ENCODE measurements at regions not wholly inside any gene's neighbourhood (a gene's known extent, or its start where the extent isn't known, plus 50 kb on each side); places are given as distances from the start of the nearest gene placed in this dataset.

DNA sequence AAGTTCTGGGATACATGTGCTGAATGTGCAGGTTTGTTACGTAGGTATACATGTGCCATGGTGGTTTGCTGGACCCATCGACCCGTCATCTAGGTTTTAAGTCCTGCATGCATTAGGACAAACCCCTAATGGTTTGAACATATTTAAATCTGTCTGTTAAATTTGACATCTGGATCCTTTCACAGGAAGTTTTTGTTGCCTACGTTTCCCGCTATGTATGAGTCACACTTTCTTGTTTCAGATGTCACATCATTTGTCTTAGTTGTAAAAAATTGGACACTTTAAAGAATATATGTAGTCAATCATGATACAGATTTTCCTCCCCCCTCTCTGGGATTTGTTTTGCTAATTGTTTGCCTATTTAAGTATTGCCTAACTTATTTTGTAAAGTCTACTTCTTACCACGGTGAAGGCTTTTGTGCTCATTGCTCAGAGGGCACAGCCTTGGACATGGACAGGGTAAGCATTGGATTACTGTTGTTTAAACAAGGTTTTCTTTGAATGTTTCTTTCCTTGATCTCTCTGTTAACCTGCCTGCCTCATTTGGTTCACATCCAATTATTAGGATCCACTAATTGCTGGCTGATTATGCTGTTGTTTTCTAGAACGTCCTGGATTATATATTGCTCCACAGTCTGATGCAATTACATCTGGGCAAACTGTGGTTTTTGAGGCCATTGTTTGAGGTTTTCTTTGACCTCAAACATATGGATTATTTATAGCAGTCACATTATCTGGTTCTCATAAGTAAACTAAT, 1441.4 kb downstream of the AACS start:
- no peak for DNase-seq (ENCODE audit: low read depth in 2 of 2)

- no peak for DNase-seq (ENCODE audit: low read depth in 2 of 2)
These were observed 1442.0 kb downstream of the AACS start for GRCh38 chr12:126507231-126507630.

DNA sequence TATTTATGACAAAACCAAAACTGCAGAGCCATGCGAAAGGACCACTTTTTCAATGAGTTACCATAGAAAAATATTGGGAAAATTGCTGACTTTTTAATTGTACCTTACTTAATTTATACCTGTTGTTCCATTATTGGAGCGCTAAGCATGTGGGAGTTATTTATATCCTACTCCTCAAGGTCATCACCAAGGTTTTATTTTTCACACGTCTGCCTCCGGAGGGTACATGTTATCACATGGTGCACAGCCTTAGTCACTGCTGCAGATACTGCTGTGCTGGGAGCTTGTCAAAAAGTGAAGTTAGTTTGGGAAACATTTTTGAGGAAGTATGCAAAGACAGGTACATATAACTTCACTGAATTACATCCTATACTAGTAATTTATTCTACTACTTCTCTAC, 1444.3 kb downstream of the AACS start:
- no peak for DNase-seq (ENCODE audit: low read depth in 2 of 2)

DNA sequence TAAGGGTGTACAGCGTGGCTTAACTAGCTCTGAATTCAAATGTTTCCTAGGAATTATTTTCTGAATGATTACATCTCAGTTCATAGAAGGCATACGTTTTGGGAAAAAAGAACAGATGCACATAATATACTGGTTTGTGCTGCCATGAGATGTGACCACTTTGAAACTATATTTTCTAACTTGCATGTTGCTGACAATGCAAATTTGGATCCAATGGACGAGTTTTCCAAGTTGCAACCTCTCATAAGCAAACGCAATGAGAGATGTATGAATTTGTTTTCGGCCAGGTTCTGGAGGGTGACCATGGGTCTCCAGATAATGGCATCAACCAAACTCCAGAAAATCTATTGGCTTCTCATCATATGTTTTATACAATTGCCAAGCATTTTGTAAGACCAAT, 1445.4 kb downstream of the AACS start:
- no peak for DNase-seq (ENCODE audit: low read depth in 2 of 2)

DNA sequence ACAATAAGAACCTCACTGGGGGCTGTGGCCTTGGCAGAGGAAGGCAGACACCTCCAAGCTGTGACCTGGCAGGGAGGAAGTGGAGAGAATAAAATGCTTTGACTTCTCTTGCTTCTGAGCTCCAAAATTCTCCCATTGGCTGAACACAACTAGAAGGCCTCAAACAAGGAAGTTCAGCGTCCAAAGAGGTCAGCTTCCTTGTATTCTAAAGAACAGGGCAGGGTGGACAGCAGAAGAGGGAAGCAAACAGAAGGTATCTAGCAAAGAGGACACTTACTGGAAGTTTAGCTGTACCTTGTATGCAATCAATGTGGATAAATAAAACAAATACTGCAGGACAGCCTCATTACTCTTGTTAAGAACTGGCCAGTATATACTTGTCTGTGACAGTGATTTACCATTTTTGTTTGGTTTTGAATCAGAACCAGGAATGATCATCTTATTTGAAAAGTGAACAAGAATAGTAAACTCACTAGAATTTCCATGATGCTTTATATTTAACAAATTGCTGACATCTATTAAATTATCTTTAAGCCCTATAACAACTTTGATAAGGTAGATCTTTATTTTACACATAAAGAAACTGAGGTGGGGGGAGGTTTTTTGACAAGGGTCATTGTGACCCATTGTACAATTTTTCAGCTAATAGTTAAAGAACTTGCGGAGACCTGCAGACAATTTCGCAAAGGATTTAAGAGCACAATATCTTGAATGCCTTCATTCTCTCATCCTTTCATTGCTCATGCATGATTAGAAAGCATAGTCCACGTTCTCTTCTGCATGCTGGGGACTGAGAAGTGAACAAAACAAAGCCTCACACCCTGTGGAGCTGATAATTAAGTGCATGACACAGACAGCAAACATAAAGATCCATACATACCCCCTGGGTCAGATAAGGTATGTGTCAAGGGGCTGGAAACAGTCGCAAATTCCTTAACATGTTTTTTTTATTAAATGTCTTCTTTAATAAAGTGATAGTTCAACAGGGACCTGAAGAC, 1448.0 kb downstream of the AACS start:
- DNase-seq (ENCODE audit: low read depth in 2 of 2), result no peak

DNA sequence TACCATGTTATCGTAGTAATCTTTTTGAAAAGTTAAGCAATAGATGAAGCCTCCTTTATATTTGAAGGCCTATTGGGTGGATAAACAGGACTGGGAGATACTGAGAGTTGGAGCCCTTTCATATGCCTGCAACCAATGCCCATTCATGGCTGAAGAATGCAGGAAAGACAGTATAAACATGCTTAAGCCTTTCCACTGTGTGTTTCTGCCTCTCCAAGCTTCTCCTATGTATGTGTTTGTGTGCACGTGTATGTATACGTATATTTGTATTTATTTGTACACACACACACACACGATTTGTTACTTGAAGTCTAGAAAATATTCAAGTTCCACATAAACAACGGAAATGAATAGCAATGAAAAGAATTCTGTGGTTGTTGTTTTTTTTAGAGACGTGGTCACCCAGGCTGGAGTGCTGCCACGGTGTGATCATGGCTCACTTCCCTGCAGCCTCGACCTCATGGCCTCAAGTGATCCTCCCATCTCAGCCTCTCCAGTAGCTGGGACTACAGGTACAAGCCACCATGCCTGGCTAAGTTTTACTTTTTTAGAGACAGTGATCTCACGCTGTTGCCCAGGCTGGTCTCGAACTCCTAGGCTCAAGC, 1453.5 kb downstream of the AACS start:
- DNase-seq (ENCODE audit: low read depth in 2 of 2), result no peak

GRCh38 chr12:126519833-126520232, 1454.6 kb downstream of the AACS start:
- DNase-seq (ENCODE audit: low read depth in 2 of 2), result no peak

DNA sequence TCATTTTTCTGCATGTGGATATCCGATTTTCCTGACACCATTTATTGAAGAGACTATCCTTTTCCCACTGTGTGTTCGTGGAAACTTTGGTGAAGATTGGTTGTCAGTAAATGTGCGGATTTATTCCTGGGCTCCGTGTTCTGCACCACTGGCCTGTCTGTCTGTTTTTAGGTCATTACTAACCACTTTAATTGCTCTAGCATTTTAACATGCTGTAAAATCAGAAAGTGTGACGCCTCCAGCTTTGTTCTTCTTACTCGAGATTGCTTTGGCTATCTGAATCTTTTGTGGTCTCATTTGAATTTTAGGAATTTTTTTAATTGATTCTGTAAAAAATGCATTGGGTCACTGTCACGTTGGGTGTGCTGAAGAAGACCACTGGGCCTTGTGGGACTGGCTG, 1458.7 kb downstream of the AACS start:
- DNase-seq (ENCODE audit: low read depth in 2 of 2), result no peak

DNA sequence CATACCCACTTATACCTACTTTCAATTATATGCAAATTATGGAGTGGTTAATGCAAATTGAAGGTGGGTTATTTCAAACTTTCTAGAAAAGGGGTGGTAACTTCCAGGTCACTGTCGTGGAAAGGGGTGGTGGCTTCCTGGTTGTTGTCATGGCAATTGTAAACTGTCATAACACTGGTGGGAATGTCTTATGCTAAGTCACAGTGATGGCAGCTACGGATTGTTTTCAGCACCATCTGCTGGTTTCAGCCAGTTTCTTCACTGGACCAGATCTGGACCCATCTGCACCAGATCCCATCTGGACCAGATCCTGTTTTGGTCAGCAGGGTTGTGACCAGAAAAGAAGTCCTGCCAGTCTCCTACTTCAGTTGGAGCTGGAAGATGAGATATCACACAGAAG, 1469.3 kb downstream of the AACS start:
- no peak for DNase-seq (ENCODE audit: low read depth in 2 of 2)

GRCh38 chr12:126534942-126535341, 1469.7 kb downstream of the AACS start:
- no peak for DNase-seq (ENCODE audit: low read depth in 2 of 2)

GRCh38 chr12:126535971-126536370, 1470.7 kb downstream of the AACS start:
- no peak for DNase-seq (ENCODE audit: low read depth in 2 of 2)

DNA sequence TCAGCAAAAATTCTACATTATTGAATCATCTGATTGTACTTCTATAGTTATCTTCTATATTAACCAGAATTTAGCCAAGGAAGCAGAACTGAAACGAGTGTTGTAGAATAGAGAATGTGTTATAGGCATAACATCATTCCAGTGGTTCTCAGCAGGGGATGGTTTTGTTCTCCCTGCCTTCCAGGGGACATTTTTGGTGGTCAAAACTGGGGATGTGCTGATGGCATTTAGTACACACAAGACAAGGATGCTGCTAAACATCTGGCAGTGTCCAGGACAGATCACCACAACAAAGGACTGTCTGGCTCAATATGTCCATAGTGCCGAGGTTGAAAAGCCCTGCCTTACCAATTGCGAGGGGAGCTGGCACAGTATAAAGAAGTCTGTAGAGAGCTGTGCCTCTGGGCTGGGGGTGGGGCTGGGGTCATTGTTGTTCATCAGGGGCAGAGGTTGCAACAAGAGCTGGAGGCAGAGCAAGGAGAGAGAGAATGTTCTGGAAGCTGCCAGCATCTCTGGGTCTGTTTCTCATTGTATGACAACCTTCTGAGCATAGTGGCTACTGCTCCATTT, 1472.8 kb downstream of the AACS start:
- DNase-seq (ENCODE audit: low read depth in 2 of 2), result no peak

GRCh38 chr12:126538888-126539287, 1473.7 kb downstream of the AACS start:
- no peak for DNase-seq (ENCODE audit: low read depth in 2 of 2)

- no peak for DNase-seq (ENCODE audit: low read depth in 2 of 2)
These were observed 1480.2 kb downstream of the AACS start for GRCh38 chr12:126545411-126545810.

DNA sequence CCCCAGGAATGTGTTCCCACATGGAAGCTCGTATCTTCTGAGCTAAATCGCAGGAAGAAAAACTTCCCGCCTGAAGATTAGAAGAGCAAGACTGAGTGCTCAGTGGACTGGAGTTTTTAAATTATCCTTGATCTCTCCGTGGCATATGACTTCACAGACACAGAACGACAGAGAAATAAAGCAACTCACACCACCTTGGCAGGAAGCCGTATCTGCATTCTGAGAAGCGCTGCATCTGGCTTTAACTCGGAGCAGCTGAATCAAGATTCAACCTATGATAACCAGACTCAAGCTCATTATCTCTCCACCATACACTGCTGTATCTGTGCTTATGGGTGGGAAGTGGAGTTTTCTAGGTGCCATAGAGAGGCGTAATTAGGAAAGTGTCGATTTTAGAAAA, 1482.7 kb downstream of the AACS start:
- DNase-seq (ENCODE audit: low read depth in 2 of 2), result no peak

DNA sequence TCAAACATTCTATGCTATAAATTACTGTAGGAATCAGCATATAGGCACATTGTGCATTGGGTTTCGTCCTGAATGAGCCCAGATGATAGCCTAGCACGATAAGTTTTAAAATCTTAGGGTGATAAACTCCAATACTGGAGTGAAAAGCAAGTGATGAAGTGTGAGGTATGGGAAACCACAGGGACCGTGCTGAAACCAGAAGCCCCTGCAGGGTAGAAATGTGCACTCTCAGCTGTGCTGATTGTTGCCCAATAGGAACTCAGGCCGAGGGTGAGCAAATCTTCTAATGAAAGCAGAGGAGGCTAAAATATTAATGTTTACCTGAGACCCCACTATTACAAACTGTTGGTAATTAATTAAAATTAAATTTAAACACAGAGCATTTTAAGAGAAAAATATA, 1486.6 kb downstream of the AACS start:
- DNase-seq (ENCODE audit: low read depth in 2 of 2), result no peak

GRCh38 chr12:126554625-126555024, 1489.4 kb downstream of the AACS start:
- no peak for DNase-seq (ENCODE audit: low read depth in 2 of 2)

DNA sequence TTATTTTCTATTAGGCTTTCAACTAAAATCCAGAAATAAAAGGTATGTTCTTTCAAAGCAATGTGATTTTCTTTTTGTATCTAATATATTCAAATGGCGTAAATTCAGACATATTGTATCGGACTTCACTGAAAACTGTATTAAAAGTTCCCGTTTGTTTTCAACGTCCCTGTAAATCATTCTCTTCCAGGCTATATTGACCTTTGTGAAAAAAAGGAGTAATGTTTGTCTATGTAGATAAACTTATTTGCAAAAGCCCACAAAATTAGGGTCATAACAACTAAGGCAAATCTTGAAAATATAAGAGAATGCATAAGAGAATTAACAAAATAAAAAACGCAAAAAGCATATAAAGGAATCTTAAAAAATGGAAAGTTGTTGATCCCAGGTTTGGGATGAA, 1492.4 kb downstream of the AACS start:
- no peak for DNase-seq (ENCODE audit: low read depth in 2 of 2)

DNA sequence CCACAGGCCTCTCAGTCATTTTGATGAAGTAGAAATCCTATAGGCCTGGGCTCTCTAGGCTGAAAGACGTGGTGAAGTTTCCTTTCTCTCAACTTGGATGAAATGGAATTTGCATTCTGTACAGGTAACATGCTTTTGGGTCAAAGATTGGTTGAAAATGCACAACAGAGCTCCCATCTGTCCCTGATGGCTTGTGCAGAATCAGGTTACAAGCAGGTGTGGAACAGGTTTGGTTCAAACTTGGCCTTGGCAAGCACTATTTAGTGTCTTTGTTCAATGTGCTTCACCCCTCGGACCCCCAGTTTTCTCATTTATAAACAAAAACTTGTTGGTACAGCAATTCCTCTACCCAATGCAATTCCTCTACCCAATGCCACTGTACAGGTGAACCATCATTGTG, 1493.0 kb downstream of the AACS start:
- no peak for DNase-seq (ENCODE audit: low read depth in 2 of 2)

- no peak for DNase-seq (ENCODE audit: low read depth in 2 of 2)
These were observed 1493.6 kb downstream of the AACS start for GRCh38 chr12:126558810-126559209.

DNA sequence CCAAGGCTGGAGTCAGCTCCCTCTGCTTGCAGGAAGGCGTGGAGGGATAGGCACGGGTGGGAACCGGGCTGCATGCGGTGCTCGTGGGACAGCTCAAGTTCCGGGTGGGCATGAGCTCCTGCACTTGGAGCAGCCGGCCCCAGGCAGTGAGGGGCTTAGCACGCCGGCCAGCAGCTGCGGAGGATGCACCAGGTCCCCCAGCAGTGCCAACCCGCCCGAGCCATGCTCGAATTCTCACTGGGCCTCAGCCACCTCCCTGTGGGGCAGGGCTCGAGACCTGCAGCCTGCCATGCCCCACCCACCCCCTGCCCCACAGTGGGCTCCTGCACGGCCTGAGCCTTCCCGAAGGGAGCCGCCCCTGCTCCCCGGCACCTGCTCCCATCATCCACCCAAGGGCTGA, 1501.8 kb downstream of the AACS start:
- no peak for DNase-seq (ENCODE audit: low read depth in 2 of 2)

GRCh38 chr12:126569706-126570105, 1504.5 kb downstream of the AACS start:
- DNase-seq (ENCODE audit: low read depth in 2 of 2), result no peak

All from stimulated activated CD8-positive, alpha-beta memory T cell treated with anti-CD3 and anti-CD28 coated beads, Interleukin-2, amount 100 ng/mL, for 48 hours (primary cell).